GM18499 (cell line): ENCODE measurements at regions not wholly inside any gene's neighbourhood (a gene's known extent, or its start where the extent isn't known, plus 50 kb on each side); places are given as distances from the start of the nearest gene placed in this dataset.

Experiments
- ATAC-seq: cut with Tn5 transposase; IDR thresholded peaks from one replicate; pipeline ENCODE4 v1.9.1; 2021; ENCODE audit warnings: moderate number of reproducible peaks; ENCODE audit not compliant: insufficient read depth, unreplicated experiment

- ATAC-seq, result no peak
Measured at GRCh38 chr6:156652231-156652750, 124.9 kb upstream of the ARID1B start.

- no peak for ATAC-seq
Measured at GRCh38 chr6:156651486-156651885, 125.7 kb upstream of the ARID1B start.

DNA sequence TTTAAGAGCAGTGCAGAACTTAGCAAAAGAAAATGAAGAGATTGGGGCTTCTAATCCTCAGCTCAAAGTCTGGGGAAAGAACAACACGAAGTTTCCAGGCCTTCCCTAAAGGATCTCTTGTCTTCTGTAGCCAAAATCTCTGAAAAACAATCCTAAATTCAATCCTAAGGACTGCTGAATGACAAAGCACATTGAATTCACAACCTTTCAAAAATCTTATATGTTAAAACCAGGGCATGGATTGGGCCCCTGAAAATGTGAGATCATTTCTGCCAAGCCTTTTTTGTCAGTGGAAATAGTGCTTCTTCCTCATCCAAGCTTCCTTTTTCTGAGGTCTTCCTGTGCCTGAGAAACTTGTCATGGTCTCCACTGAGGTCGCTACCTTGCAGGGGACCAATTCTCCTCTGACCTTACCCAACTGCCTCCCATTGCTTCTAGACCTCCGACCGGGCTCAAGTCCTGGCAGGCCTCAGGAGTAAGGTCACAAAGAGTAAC is 126.2 kb upstream of the ARID1B start:
- ATAC-seq, result no peak

DNA sequence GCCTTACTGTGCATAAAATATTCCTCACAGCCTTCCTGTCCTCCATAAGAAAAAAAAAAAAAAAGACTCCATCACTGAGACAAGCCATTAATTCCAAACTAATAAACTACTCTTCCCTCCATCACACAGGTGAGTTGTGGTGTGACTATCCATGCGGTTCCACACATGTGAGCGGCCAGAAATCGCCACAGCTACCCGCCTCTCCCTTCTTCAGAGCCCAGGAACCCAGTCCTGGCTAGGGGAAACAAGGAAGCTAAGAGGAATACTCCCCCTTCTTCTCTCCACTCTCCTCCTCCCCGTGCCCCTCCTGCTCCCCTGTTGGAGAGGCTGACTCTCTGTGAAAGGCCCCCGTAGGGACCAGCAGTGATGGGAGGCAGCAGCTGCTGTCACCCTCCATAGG is 128.6 kb upstream of the ARID1B start:
- no peak for ATAC-seq

DNA sequence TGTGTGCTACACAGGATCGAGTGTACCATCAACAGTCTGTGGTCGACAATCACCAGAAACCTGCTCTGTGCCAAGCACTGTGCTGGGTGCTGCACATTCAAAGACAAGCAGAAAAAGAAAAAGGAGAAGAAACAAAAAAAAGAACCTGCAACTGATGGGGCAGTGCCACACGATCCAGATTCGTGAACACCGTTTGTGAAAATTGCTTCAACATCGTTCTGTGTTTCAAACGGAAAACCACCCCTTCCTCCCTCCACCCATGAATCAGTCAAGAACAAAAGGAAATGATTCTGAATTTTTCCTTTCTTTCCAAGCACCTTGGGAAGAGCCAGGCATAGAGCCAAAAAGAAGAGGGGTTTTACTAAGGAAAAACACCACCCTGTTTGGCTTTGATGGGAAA is 129.2 kb upstream of the ARID1B start:
- no peak for ATAC-seq

- ATAC-seq, result no peak
Measured at GRCh38 chr6:156647140-156647784, 129.9 kb upstream of the ARID1B start.

- no peak for ATAC-seq
Measured at GRCh38 chr6:156646496-156646895, 130.7 kb upstream of the ARID1B start.

DNA sequence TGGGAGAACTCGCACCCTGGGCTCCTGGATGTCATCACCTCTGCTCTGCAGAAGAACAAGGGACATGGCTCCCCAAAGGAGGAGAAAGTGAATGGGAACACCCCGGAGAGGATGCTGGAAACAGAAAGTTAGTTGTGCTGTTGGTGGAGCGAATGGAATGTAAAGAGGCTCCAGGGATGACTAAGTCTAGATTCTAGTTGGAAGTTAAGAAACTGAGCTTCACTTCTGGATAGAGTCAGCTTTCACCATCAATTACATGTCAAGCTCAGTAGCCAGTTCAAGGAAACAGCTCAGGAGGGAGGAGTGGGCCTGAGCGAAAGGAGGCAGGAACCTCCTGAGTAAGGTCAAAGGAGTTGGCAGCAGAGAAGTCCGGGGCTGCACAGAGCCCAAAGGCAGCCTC is 132.1 kb upstream of the ARID1B start:
- no peak for ATAC-seq

DNA sequence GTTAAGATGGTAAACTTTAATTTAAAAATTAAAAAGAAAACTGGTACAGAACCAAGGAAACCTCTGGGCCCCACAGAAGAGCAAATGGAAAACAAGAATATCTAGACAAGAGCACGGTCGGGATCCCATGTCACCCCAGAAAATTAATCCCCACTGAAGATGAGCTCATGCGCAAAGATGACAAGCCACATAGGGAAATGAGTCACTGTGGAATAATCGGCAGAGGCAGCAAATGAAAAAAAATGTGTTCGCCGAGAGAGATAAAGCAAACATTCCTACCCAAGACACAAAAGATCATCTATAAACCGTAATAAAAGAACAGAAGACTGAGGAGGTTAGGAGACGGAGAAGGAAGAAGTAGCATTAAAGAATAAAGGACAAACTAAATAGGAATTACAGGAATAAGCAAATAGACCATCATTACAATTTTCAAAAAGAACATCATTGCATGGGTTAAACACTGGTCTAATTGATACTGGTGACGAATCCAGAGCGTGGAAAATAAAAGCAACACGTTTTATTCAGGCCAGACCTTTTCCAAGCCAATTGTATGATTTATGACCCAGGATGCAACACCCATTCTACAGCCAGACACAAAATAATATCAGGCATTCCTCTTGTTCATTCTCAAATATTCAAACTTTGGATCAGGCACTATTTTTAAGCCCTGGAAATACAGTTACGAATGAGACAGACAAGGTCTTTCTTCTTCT is 138.0 kb upstream of the ARID1B start:
- no peak for ATAC-seq

DNA sequence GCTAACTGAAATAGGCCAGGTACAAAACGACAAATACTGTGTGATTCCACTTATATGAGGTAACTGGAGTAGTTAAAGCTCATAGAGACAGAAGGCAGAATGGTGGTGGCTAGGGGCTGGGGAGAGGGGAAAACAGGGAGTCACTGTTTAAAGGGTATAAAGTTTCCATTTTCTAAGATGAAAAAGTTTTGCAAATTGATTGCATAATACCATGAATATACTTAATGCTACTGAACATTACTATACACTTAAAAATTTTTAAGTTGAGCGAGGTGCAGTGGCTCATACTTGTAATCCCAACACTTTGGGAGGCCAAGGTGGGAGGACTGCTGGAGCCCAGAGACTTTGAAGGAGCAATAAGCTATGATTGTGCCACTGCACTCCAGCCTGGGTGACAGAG is 138.6 kb upstream of the ARID1B start:
- ATAC-seq, result no peak

DNA sequence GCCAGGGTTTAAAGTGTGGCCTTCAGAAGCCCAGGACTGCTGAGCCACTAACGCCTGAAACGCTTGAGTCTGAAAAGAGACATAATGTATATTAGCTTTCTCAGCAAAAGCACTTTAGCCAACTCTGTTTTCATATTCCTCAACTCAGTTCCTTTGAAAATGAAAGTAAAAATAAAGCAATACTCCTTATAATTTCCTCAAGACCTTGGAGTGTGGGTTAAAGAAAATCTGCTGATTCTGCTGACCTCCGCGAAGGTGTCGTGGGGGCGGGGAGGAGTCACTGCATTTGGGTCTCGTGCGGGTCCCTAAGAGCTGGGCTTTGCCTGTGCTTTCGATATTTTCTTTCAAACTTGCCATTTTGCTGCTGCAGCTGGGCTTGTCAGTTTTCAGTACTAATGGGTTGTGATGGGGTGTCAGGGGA is 142.2 kb upstream of the ARID1B start:
- no peak for ATAC-seq

- ATAC-seq, result no peak
Measured at GRCh38 chr6:156634048-156634447, 143.1 kb upstream of the ARID1B start.

GRCh38 chr6:156633291-156633690 is 143.9 kb upstream of the ARID1B start:
- no peak for ATAC-seq

- ATAC-seq, result no peak
Measured at GRCh38 chr6:156630613-156631302, 146.4 kb upstream of the ARID1B start.

- no peak for ATAC-seq
Measured at GRCh38 chr6:156628805-156629204, 148.4 kb upstream of the ARID1B start.

- ATAC-seq, result no peak
Measured at GRCh38 chr6:156627524-156627923, 149.7 kb upstream of the ARID1B start.

DNA sequence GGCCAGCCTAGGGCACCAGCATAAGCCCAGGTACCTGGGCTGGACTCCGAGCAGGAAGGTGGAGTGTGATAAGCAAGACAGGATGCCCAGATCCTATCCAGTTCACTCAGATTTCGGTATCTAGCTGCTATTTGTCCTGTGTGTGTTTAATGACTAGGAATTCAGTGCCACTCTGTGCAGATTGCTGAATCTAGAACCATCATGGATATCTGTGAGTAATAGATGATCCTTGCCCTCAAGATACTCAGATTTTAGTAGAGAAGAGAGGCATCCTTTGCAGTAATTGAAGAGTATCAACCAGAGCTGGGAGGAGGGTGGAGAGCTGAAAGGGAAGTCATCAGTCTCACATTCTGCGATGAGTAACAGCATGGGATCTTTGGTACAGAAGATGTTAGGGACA is 155.0 kb upstream of the ARID1B start:
- ATAC-seq, result no peak

GRCh38 chr6:156620331-156620730 is 156.8 kb upstream of the ARID1B start:
- no peak for ATAC-seq

- no peak for ATAC-seq
Measured at GRCh38 chr6:156618600-156619205, 158.5 kb upstream of the ARID1B start.

DNA sequence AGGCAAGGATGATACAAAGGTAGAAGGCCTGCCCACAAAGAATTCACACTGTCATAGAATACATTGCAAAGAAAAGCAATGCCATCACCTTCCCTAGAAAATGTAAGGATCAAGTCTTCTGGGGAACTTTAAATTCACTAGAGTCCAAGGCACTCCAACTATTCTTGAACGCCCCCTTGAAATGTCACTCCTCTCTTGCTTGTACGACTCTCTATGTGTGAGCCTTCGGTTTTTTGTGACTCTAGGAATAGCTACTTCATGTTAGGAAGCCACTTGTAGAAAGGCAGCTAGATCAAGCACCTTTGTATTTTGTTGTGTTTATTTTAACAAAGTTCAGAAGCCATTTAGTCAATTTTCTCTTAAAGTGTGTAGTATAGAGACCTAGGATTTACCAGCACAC is 159.2 kb upstream of the ARID1B start:
- ATAC-seq, result no peak

DNA sequence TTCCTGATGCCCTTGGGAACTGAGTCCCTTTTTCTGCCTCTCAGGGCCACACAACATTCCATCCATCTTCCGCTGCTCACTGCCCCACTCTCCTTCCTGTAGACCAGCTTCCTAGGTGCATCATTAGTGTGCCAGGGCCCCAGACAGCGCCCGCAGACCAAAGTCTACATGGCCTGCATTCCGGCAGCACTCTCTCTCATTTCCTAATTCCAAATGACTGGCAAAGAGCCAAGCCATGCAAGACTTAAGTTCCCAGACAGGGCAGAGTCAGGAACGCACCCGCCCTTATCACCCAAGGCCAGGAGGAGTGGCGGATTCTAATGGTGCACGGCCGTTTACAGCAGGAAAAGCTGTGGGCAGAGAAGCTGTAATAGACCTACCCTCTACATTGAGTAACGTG is 159.8 kb upstream of the ARID1B start:
- ATAC-seq, result no peak
